WTC11 (cell line): ENCODE measurements at regions not wholly inside any gene's neighbourhood (a gene's known extent, or its start where the extent isn't known, plus 50 kb on each side); places are given as distances from the start of the nearest gene placed in this dataset.

Source experiments
- ATAC-seq: fragments of 200-7000 bp; cut with Tn5 transposase; 2 replicates; pipeline ENCODE4 v1.10.0; 2021; ENCODE audit warnings: mild to moderate bottlenecking, moderate library complexity
- CTCF ChIA-PET: fragments of 300-600 bp; sonication (Branson Sonifier 250); formaldehyde crosslinking; loops from one replicate; lab custom pipeline; 2021; ENCODE audit warnings: antibody characterized with exemption; lab: Charles Lee
- POLR2A ChIA-PET: fragments of 350-600 bp; sonication (Branson Sonifier 250); formaldehyde crosslinking; loops from one replicate; lab custom pipeline; 2021; ENCODE audit warnings: antibody characterized with exemption; lab: Charles Lee
- DNase-seq: peaks from one replicate; pipeline ENCODE4 v3.0.0; 2021; ENCODE audit warnings: low spot score
- H3K27ac Mint-ChIP-seq: 2 replicates; pipeline ENCODE4 v1.8.0; 2021; ENCODE audit warnings: mixed read lengths
- H3K27me3 Mint-ChIP-seq: 2 replicates; pipeline ENCODE4 v1.8.0; 2021; ENCODE audit warnings: low read depth, mild to moderate bottlenecking, moderate library complexity, mixed read lengths
- H3K36me3 Mint-ChIP-seq: 2 replicates; pipeline ENCODE4 v1.8.0; 2021; ENCODE audit warnings: mixed read lengths
- H3K4me1 Mint-ChIP-seq: 2 replicates; pipeline ENCODE4 v1.8.0; 2022; ENCODE audit warnings: mixed read lengths
- H3K4me3 Mint-ChIP-seq: 2 replicates; pipeline ENCODE4 v1.8.0; 2021; ENCODE audit warnings: mild to moderate bottlenecking, moderate library complexity, mixed read lengths
- H3K9me3 Mint-ChIP-seq: 2 replicates; pipeline ENCODE4 v1.8.0; 2021; ENCODE audit warnings: mixed read lengths
- AFF4 ChIP-seq: sonication (generic); formaldehyde crosslinking; IDR thresholded peaks from 2 replicates; pipeline ENCODE4 v1.8.1; 2023; ENCODE audit warnings: mild to moderate bottlenecking, missing genetic modification reagents, borderline replicate concordance
- AR ChIP-seq: fragments of 250-450 bp; sonication (Bioruptor Pico); IDR thresholded peaks from 2 replicates; pipeline ENCODE4 v1.9.0; 2021; ENCODE audit warnings: mild to moderate bottlenecking
- ATF2 ChIP-seq: sonication (generic); formaldehyde crosslinking; IDR thresholded peaks from 2 replicates; pipeline ENCODE4 v1.8.1; 2022; ENCODE audit warnings: low read depth, missing genetic modification reagents, borderline replicate concordance
- FOXK1 ChIP-seq: sonication (generic); formaldehyde crosslinking; IDR thresholded peaks from 2 replicates; pipeline ENCODE4 v1.8.0; 2022; ENCODE audit warnings: mild to moderate bottlenecking, moderate library complexity, missing genetic modification reagents
- FOXP4 ChIP-seq: sonication (generic); formaldehyde crosslinking; IDR thresholded peaks from 2 replicates; pipeline ENCODE4 v1.8.0; 2022; ENCODE audit warnings: mild to moderate bottlenecking, missing genetic modification reagents
- GRHL2 ChIP-seq: fragments of 250-450 bp; sonication (Bioruptor Pico); IDR thresholded peaks from 2 replicates; pipeline ENCODE4 v1.8.0; 2022; ENCODE audit warnings: mild to moderate bottlenecking, moderate library complexity; ENCODE audit not compliant: insufficient replicate concordance, severe bottlenecking
- HMGA2 ChIP-seq: fragments of 250-450 bp; sonication (Bioruptor Pico); IDR thresholded peaks from 2 replicates; pipeline ENCODE4 v1.4.0; 2021; ENCODE audit warnings: mild to moderate bottlenecking, moderate library complexity
- HMGXB4 ChIP-seq: sonication (generic); formaldehyde crosslinking; IDR thresholded peaks from 2 replicates; pipeline ENCODE4 v1.8.1; 2023; ENCODE audit warnings: mild to moderate bottlenecking, moderate library complexity, missing genetic modification reagents
- IRF1 ChIP-seq: sonication (generic); formaldehyde crosslinking; IDR thresholded peaks from 2 replicates; pipeline ENCODE4 v1.8.0; 2023; ENCODE audit warnings: missing genetic modification reagents
- JAZF1 ChIP-seq: fragments of 250-450 bp; sonication (Bioruptor Pico); IDR thresholded peaks from 2 replicates; pipeline ENCODE4 v1.9.0; 2021; ENCODE audit warnings: moderate library complexity, mild to moderate bottlenecking, inconsistent platforms
- MXD4 ChIP-seq: fragments of 250-450 bp; sonication (Bioruptor Pico); IDR thresholded peaks from 2 replicates; pipeline ENCODE4 v1.8.0; 2021; ENCODE audit warnings: mild to moderate bottlenecking, moderate library complexity, borderline replicate concordance
- NFYB ChIP-seq: sonication (generic); formaldehyde crosslinking; conservative IDR thresholded peaks from 2 replicates; pipeline ENCODE4 v1.8.0; 2022; ENCODE audit warnings: low read depth, missing genetic modification reagents
- PRRX2 ChIP-seq: fragments of 250-450 bp; sonication (Bioruptor Pico); IDR thresholded peaks from 2 replicates; pipeline ENCODE4 v1.8.0; 2021; ENCODE audit warnings: mild to moderate bottlenecking
- SMAD3 ChIP-seq: sonication (generic); formaldehyde crosslinking; IDR thresholded peaks from 2 replicates; pipeline ENCODE4 v1.8.0; 2022; ENCODE audit warnings: missing genetic modification reagents, mild to moderate bottlenecking, borderline replicate concordance
- STAT6 ChIP-seq: sonication (generic); formaldehyde crosslinking; conservative IDR thresholded peaks from 2 replicates; pipeline ENCODE4 v1.8.1; 2023; ENCODE audit warnings: mild to moderate bottlenecking, low read depth, missing genetic modification reagents, moderate library complexity
- ZBTB21 ChIP-seq: sonication (generic); formaldehyde crosslinking; IDR thresholded peaks from 2 replicates; pipeline ENCODE4 v1.8.1; 2023; ENCODE audit warnings: mild to moderate bottlenecking, missing genetic modification reagents, borderline replicate concordance

GRCh38 chr18:56521263-56521662 lies 117.1 kb downstream of the TXNL1 start (continued):
- no peak for TF ChIP-seq AR (CRISPR knock-in tag)
- no peak for TF ChIP-seq IRF1 (CRISPR knock-in tag)
- TF ChIP-seq JAZF1 (CRISPR knock-in tag) = no peak
- TF ChIP-seq NFYB = no peak

- ATAC-seq = no peak
- CTCF ChIA-PET = no interaction called here
- peaks cover 23% of the 10 kb centered on the region for H3K9me3 Mint-ChIP-seq
Measured at GRCh38 chr18:56517761-56518160, 120.6 kb downstream of the TXNL1 start.

GRCh38 chr18:56517196-56517595 lies 121.2 kb downstream of the TXNL1 start:
- DNase-seq (no peak), ATAC-seq (no peak)
- H3K36me3 Mint-ChIP-seq = no peaks in the 10 kb centered on the region
- ChIA-PET CTCF (no interaction called here), POLR2A (no interaction called here)
- peaks cover 20% of the 10 kb centered on the region for H3K9me3 Mint-ChIP-seq
- no peaks in the 10 kb centered on the region for H3K27me3 Mint-ChIP-seq
- H3K4me1 Mint-ChIP-seq = peaks cover 3% of the 10 kb centered on the region; the same call in 1 of the 2 replicates
- no peak overlapping the region for H3K4me3 Mint-ChIP-seq
- no peak overlapping the region for H3K27ac Mint-ChIP-seq
- TF ChIP-seq STAT6 (CRISPR knock-in tag) (no peak), ZBTB21 (no peak), SMAD3 (no peak), HMGXB4 (no peak), GRHL2 (CRISPR knock-in tag) (no peak), FOXP4 (CRISPR knock-in tag) (no peak), MXD4 (no peak), AFF4 (no peak)

More at GRCh38 chr18:56517761-56518160, 120.6 kb downstream of the TXNL1 start:
- POLR2A ChIA-PET = no interaction called here
- TF ChIP-seq HMGA2 (CRISPR knock-in tag) (no peak), ATF2 (CRISPR knock-in tag) (no peak), PRRX2 (CRISPR knock-in tag) (no peak), FOXK1 (CRISPR knock-in tag) (no peak)
- Mint-ChIP-seq H3K36me3 (no peaks in the 10 kb centered on the region), H3K4me1 (peaks cover 3% of the 10 kb centered on the region; the same call in 1 of the 2 replicates), H3K4me3 (no peak overlapping the region), H3K27me3 (no peaks in the 10 kb centered on the region), H3K27ac (no peak overlapping the region)
- no peak for DNase-seq
